K562 (cell line): ENCODE measurements at regions not wholly inside any gene's neighbourhood (a gene's known extent, or its start where the extent isn't known, plus 50 kb on each side); places are given as distances from the start of the nearest gene placed in this dataset.

Source experiments
- ATAC-seq: fragments of 200-7000 bp; cut with Tn5 transposase; 3 replicates; pipeline ENCODE4 v1.9.1; 2020; ENCODE audit warnings: moderate library complexity
- BruUV-seq: library from RNA; stranded (reverse); fragments of 400-500 nt; replicated peaks from 2 replicates; lab custom pipeline; 2021; lab: Mats Ljungman, UMichigan
- CTCF ChIA-PET: fragments of 300-600 bp; formaldehyde crosslinking; extraction: SDS; loops from one replicate; lab custom pipeline; 2021; ENCODE audit warnings: low intra/inter-chr PET ratio; lab: Yijun Ruan, JAX
- POLR2A ChIA-PET: fragments of 300-600, 350-650 bp; sonication (Branson Sonifier 250); formaldehyde crosslinking; extraction: SDS; loops from one replicate; lab custom pipeline; 2021; ENCODE audit warnings: antibody characterized with exemption, inconsistent platforms; lab: Yijun Ruan, JAX
- DNase-seq, 4 experiments: peaks; one replicate each; pipeline versions ENCODE4 v3.0.0 to v3.0.0-alpha.2; 2011 to 2018; ENCODE audit warnings: low spot score in 3 of 4, mixed read lengths in 3 of 4; ENCODE audit errors: extremely low read depth in 1 of 4
- FAIRE-seq: peaks from 2 replicates; lab custom pipeline; 2011; peaks lifted over from hg19 to GRCh38; lab: Jason Lieb, UNC
- H2AFZ ChIP-seq: 2 replicates; pipeline ENCODE4 v1.6.0; 2011; ENCODE audit warnings: low read depth, low read length, control low read depth, inconsistent platforms
- H3K27ac ChIP-seq: fragments of 200-600 bp; 3 replicates; pipeline ENCODE4 v1.8.0; 2011; ENCODE audit warnings: low read depth, mild to moderate bottlenecking, control low read depth, inconsistent platforms, low read length, moderate library complexity, mixed read lengths; ENCODE audit errors: extremely low read depth
- H3K27me3 ChIP-seq, 2 experiments: fragments of 300-600 bp in 1 of 2; 2 replicates in 1 of 2; 3 replicates in 1 of 2; pipeline versions ENCODE4 v1.6.0 to v1.8.0; 2011; ENCODE audit warnings: inconsistent platforms in 2 of 2, low read length in 2 of 2, mild to moderate bottlenecking in 1 of 2, mixed read lengths in 1 of 2, moderate library complexity in 1 of 2; ENCODE audit not compliant: control insufficient read depth in 2 of 2, insufficient read depth in 2 of 2
- H3K36me3 ChIP-seq: fragments of 300-600 bp; 3 replicates; pipeline ENCODE4 v1.8.0; 2011; ENCODE audit warnings: mild to moderate bottlenecking, low read length, inconsistent platforms; ENCODE audit not compliant: control insufficient read depth, insufficient read depth
- H3K4me1 ChIP-seq, 2 experiments: fragments of 200-600 bp in 1 of 2; replicated peaks in 1 of 2; 2 replicates in 1 of 2; 3 replicates in 1 of 2; pipeline versions ENCODE4 v1.5.1 to v1.8.0; 2011; ENCODE audit warnings: inconsistent platforms in 2 of 2, low read length in 2 of 2, mild to moderate bottlenecking in 1 of 2, mixed read lengths in 1 of 2, moderate library complexity in 1 of 2; ENCODE audit not compliant: control insufficient read depth in 2 of 2, insufficient read depth in 2 of 2
- H3K4me2 ChIP-seq: 2 replicates; pipeline ENCODE4 v1.6.1; 2011; ENCODE audit warnings: low read length, control low read depth, inconsistent platforms, mixed read lengths; ENCODE audit not compliant: insufficient read depth
- H3K4me3 ChIP-seq: fragments of 200-600 bp; sonication (generic), shearing (Covaris generic); 2 replicates; pipeline ENCODE4 v1.5.1; 2016; ENCODE audit warnings: control low read depth, inconsistent platforms
- H3K79me2 ChIP-seq: fragments of 200-600 bp; 3 replicates; pipeline ENCODE4 v1.8.0; 2011; ENCODE audit warnings: low read length, inconsistent platforms; ENCODE audit not compliant: control insufficient read depth, insufficient read depth
- H3K9ac ChIP-seq, 2 experiments: 2 replicates each; pipeline versions ENCODE4 v1.6.0 to v1.6.1; 2011; ENCODE audit warnings: low read depth in 2 of 2, low read length in 2 of 2, control low read depth in 1 of 2, inconsistent platforms in 1 of 2, mild to moderate bottlenecking in 1 of 2, mixed read lengths in 1 of 2; ENCODE audit not compliant: insufficient read depth in 1 of 2
- H3K9me1 ChIP-seq: one replicate; pipeline ENCODE4 v1.6.0; 2011; ENCODE audit warnings: inconsistent platforms, mild to moderate bottlenecking, low read length, moderate library complexity; ENCODE audit not compliant: control insufficient read depth, insufficient read depth
- H3K9me3 ChIP-seq: replicated peaks from 2 replicates; pipeline ENCODE4 v1.5.1; 2011; ENCODE audit warnings: low read depth, low read length, inconsistent platforms; ENCODE audit not compliant: control insufficient read depth, insufficient read depth
- H4K20me1 ChIP-seq: replicated peaks from 2 replicates; pipeline ENCODE4 v1.6.1; 2011; ENCODE audit warnings: low read length, inconsistent platforms, mixed read lengths; ENCODE audit not compliant: control insufficient read depth, insufficient read depth
- BCOR ChIP-seq: fragments of 450-650 bp; IDR thresholded peaks from 2 replicates; pipeline ENCODE4 v1.6.1; 2016
- BMI1 ChIP-seq: fragments of 150-350 bp; IDR thresholded peaks from 2 replicates; pipeline ENCODE4 v1.6.1; 2014; ENCODE audit warnings: low read length
- CEBPG ChIP-seq, 3 experiments: fragments of 200-800 bp in 1 of 3; sonication (Bioruptor generic) in 1 of 3; sonication (generic) in 1 of 3; formaldehyde crosslinking in 1 of 3; IDR thresholded peaks in 2 of 3; conservative IDR thresholded peaks in 1 of 3; 2 replicates each; pipeline versions ENCODE4 v1.6.1 to v1.8.0; 2016 to 2022; ENCODE audit warnings: missing compliant biosample characterization in 2 of 3, missing genetic modification characterization in 2 of 3, mild to moderate bottlenecking in 1 of 3, missing genetic modification reagents in 1 of 3
- HDAC8 ChIP-seq: fragments of 450-650 bp; IDR thresholded peaks from 2 replicates; pipeline ENCODE4 v1.6.1; 2016; ENCODE audit warnings: mild to moderate bottlenecking, missing genetic modification characterization, moderate library complexity, missing compliant biosample characterization
- MCM2 ChIP-seq: fragments of 450-650 bp; IDR thresholded peaks from 2 replicates; pipeline ENCODE4 v1.6.1; 2017; ENCODE audit warnings: low read depth, mild to moderate bottlenecking
- NFIC ChIP-seq: fragments of 450-650 bp; IDR thresholded peaks from 2 replicates; pipeline ENCODE4 v1.6.1; 2017; ENCODE audit warnings: mild to moderate bottlenecking, inconsistent platforms
- PPARD ChIP-seq: fragments of 250-450 bp; sonication (Bioruptor Pico); IDR thresholded peaks from 2 replicates; pipeline ENCODE4 v1.8.0; 2022; ENCODE audit warnings: inconsistent platforms, mild to moderate bottlenecking, moderate library complexity
- RBFOX2 ChIP-seq: fragments of 200-400 bp; formaldehyde crosslinking; IDR thresholded peaks from 2 replicates; pipeline ENCODE4 v1.6.1; 2017; ENCODE audit warnings: low read depth, mild to moderate bottlenecking, low read length, moderate library complexity
- ZNF143 ChIP-seq: sonication (generic); formaldehyde crosslinking; IDR thresholded peaks from 2 replicates; pipeline ENCODE4 v1.9.0; 2022; ENCODE audit warnings: mild to moderate bottlenecking, missing genetic modification reagents
- WGBS: fragments of 100-300 bp; shearing (Covaris generic); methylation state at CpG from one replicate; pipeline ENCODE4 v1.1.6; 2016; ENCODE audit warnings: low coverage, mixed read lengths; ENCODE audit not compliant: insufficient coverage; ENCODE audit errors: missing lambda C conversion rate; 5-methylcytosine and 5-hydroxymethylcytosine counted together
- in situ Hi-C: fragments of 300-500 bp; cut with MboI; formaldehyde crosslinking; loops from 4 replicates; pipeline ENCODE4 v1.15.0; 2018; ENCODE audit warnings: inconsistent platforms, mixed read lengths
- intact Hi-C: fragments of 100-400 bp; cut with micrococcal nuclease; formaldehyde crosslinking; loops from 2 replicates; pipeline ENCODE4 v1.14.2; 2022
- TF ChIP-seq, protein P1 (sequence below): fragments of 250-450 bp; sonication (Bioruptor Pico); IDR thresholded peaks from 2 replicates; pipeline ENCODE4 v1.8.0; 2021; ENCODE audit warnings: borderline replicate concordance, mild to moderate bottlenecking, moderate library complexity; ENCODE audit not compliant: poor library complexity, severe bottlenecking
- TF ChIP-seq, protein P2 (sequence below): fragments of 450-650 bp; formaldehyde crosslinking; IDR thresholded peaks from 2 replicates; pipeline ENCODE4 v1.4.0; 2020; ENCODE audit warnings: mild to moderate bottlenecking, moderate library complexity

DNA sequence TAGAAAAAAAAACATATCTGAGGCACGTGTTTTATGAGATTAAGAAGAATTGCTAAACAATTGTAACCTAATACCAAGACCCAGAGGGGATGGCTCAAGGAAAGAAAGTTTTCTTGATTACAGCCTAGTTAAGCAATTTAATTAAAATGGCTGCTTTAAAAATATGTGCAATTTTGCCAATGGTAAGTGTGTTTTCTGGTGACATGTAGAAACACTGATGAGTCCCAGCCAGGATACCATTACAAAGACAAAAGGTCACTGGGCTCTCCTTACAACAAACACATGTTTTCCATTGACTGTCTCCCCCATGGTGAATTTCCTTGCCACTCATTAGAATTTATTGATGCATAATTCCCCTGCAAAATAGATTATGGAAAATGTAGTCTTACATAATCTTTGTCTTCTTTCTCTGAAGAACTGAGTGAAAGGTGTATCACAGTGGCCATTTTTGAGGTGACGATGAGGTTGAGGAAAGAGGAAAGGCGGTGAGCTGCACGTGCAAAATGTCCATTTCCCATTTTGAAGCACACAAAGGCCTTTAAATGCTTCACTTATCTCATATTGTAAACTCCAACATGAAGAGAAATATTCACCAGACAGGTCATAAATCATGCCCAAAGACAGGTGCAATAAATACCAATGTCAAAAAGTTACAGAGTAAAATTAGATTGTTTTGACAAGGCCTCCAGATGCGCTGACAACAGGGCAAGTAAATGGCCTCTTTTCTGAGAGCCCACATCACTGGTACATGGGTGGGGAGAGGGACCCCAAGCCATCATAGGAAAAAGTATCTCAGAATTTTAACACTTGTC is 696.9 kb downstream of the KCNJ2 start:
- TF ChIP-seq, protein P1, sequence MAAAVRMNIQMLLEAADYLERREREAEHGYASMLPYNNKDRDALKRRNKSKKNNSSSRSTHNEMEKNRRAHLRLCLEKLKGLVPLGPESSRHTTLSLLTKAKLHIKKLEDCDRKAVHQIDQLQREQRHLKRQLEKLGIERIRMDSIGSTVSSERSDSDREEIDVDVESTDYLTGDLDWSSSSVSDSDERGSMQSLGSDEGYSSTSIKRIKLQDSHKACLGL: no peak
- TF ChIP-seq CEBPG (CRISPR knock-in tag; IDR thresholded peaks at IDR 0.05): no peak
- no peak for TF ChIP-seq CEBPG (tag; conservative IDR thresholded peaks at IDR 0.05 in 1 of 2, IDR thresholded peaks at IDR 0.05 in 1 of 2)
- TF ChIP-seq PPARD: no peak
- no peak for TF ChIP-seq MCM2
- no peak for TF ChIP-seq HDAC8 (tag)
- TF ChIP-seq RBFOX2: no peak
- no peak for TF ChIP-seq BCOR
- TF ChIP-seq NFIC: no peak
- no peak for TF ChIP-seq BMI1
- TF ChIP-seq ZNF143: no peak
- TF ChIP-seq, protein P2, sequence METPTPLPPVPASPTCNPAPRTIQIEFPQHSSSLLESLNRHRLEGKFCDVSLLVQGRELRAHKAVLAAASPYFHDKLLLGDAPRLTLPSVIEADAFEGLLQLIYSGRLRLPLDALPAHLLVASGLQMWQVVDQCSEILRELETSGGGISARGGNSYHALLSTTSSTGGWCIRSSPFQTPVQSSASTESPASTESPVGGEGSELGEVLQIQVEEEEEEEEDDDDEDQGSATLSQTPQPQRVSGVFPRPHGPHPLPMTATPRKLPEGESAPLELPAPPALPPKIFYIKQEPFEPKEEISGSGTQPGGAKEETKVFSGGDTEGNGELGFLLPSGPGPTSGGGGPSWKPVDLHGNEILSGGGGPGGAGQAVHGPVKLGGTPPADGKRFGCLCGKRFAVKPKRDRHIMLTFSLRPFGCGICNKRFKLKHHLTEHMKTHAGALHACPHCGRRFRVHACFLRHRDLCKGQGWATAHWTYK (CRISPR knock-in tag): no peak
- TF ChIP-seq, all 486 proteins: peak for 0
- DNase-seq (no peak), ATAC-seq (no peak), FAIRE-seq (no peak)
- no peak overlapping the region for H3K4me3 ChIP-seq
- intact Hi-C loops (no loop called here), in situ Hi-C loops (no loop called here)
- 3% methylated on average over 5 of the region's 5 CpGs for WGBS
- no peaks in the 10 kb centered on the region for H3K27me3 ChIP-seq
- POLR2A ChIA-PET: no interaction called here
- H3K79me2 ChIP-seq: no peaks in the 10 kb centered on the region
- H3K9ac ChIP-seq: no peak overlapping the region
- H3K9me1 ChIP-seq: no peaks in the 10 kb centered on the region
- no peaks in the 10 kb centered on the region for H4K20me1 ChIP-seq
- CTCF ChIA-PET: no interaction called here
- no peaks in the 10 kb centered on the region for H3K36me3 ChIP-seq
- H3K4me2 ChIP-seq: no peak overlapping the region
- no peak overlapping the region for H3K27ac ChIP-seq
- H2AFZ ChIP-seq: no peak overlapping the region
- no TSS peak for BruUV-seq
- H3K4me1 ChIP-seq: no peaks in the 10 kb centered on the region
- no peaks in the 10 kb centered on the region; the same call in 1 of the 2 replicates for H3K9me3 ChIP-seq
